Neuronal stem cell (in vitro differentiated cells): ENCODE measurements at regions not wholly inside any gene's neighbourhood (a gene's known extent, or its start where the extent isn't known, plus 50 kb on each side); places are given as distances from the start of the nearest gene placed in this dataset.
A peak's percentile ranks its signal among the peaks of the same experiment; 100 is the strongest.

Experiments
- DNase-seq: peaks from one replicate; pipeline ENCODE4 v3.0.0-alpha.2; 2013; ENCODE audit warnings: low spot score
- H2AFZ ChIP-seq: one replicate; pipeline ENCODE4 v1.6.1; 2013; ENCODE audit warnings: mild to moderate bottlenecking, low read length, inconsistent platforms
- H2AK5ac ChIP-seq: 2 replicates; pipeline ENCODE4 v1.6.1; 2013; ENCODE audit warnings: low read depth, mild to moderate bottlenecking, inconsistent platforms, low read length, moderate library complexity, mixed read lengths
- H2BK120ac ChIP-seq: 2 replicates; pipeline ENCODE4 v1.6.1; 2013; ENCODE audit warnings: low read depth, mild to moderate bottlenecking, inconsistent platforms, low read length, moderate library complexity, mixed read lengths
- H2BK12ac ChIP-seq: one replicate; pipeline ENCODE4 v1.6.1; 2013; ENCODE audit warnings: low read length, inconsistent platforms
- H2BK15ac ChIP-seq: 2 replicates; pipeline ENCODE4 v1.6.1; 2013; ENCODE audit warnings: mild to moderate bottlenecking, low read length, inconsistent platforms, mixed read lengths
- H2BK5ac ChIP-seq: one replicate; pipeline ENCODE4 v1.6.1; 2013; ENCODE audit warnings: inconsistent platforms, mild to moderate bottlenecking, low read length, moderate library complexity
- H3K14ac ChIP-seq: one replicate; pipeline ENCODE4 v1.6.1; 2013; ENCODE audit warnings: low read length, inconsistent platforms
- H3K18ac ChIP-seq: 2 replicates; pipeline ENCODE4 v1.6.1; 2013; ENCODE audit warnings: low read length, inconsistent platforms
- H3K23ac ChIP-seq: 2 replicates; pipeline ENCODE4 v1.6.1; 2013; ENCODE audit warnings: low read depth, mild to moderate bottlenecking, mixed read lengths, low read length, inconsistent platforms; ENCODE audit not compliant: poor library complexity
- H3K27ac ChIP-seq: replicated peaks from 3 replicates; pipeline ENCODE4 v1.5.1; 2013; ENCODE audit warnings: low read length, inconsistent platforms
- H3K27me3 ChIP-seq, 3 experiments: 2 replicates each; pipeline ENCODE4 v1.6.1; 2013; ENCODE audit warnings: low read length in 3 of 3, mild to moderate bottlenecking in 2 of 3, inconsistent platforms in 1 of 3, low read depth in 1 of 3, mixed read lengths in 1 of 3, moderate library complexity in 1 of 3; ENCODE audit not compliant: control insufficient read depth in 3 of 3, insufficient read depth in 3 of 3
- H3K36me3 ChIP-seq, 2 donors: replicated peaks in 1 of 2; 2 replicates each; pipeline ENCODE4 v1.6.1; 2013; ENCODE audit warnings: low read length in 2 of 2; ENCODE audit not compliant: control insufficient read depth in 2 of 2, insufficient read depth in 2 of 2
- H3K4ac ChIP-seq: 2 replicates; pipeline ENCODE4 v1.6.1; 2013; ENCODE audit warnings: inconsistent platforms, mild to moderate bottlenecking, low read length, moderate library complexity
- H3K4me1 ChIP-seq, 2 donors: 1 replicate in 1 of 2; 2 replicates in 1 of 2; pipeline ENCODE4 v1.6.1; 2013; ENCODE audit warnings: low read length in 2 of 2, low read depth in 1 of 2; ENCODE audit not compliant: control insufficient read depth in 2 of 2, insufficient read depth in 1 of 2
- H3K4me2 ChIP-seq: one replicate; pipeline ENCODE4 v1.6.1; 2013; ENCODE audit warnings: mild to moderate bottlenecking, low read length, inconsistent platforms; ENCODE audit not compliant: insufficient read depth, poor library complexity, severe bottlenecking
- H3K4me3 ChIP-seq, 2 donors: 2 replicates each; pipeline ENCODE4 v1.5.1; 2013; ENCODE audit warnings: low read length in 2 of 2, mild to moderate bottlenecking in 2 of 2, inconsistent platforms in 1 of 2, moderate library complexity in 1 of 2
- H3K79me1 ChIP-seq: one replicate; pipeline ENCODE4 v1.6.1; 2013; ENCODE audit warnings: low read depth, mild to moderate bottlenecking, inconsistent platforms, low read length, moderate library complexity
- H3K9ac ChIP-seq: one replicate; pipeline ENCODE4 v1.6.1; 2013; ENCODE audit warnings: mild to moderate bottlenecking, low read depth, low read length, inconsistent platforms; ENCODE audit not compliant: poor library complexity
- H3K9me3 ChIP-seq, 2 donors: replicated peaks in 1 of 2; 2 replicates each; pipeline versions ENCODE3 to v1.6.1; 2013; ENCODE audit warnings: low read length in 2 of 2, mild to moderate bottlenecking in 2 of 2, inconsistent platforms in 1 of 2, low read depth in 1 of 2, mixed read lengths in 1 of 2, moderate library complexity in 1 of 2; ENCODE audit not compliant: control insufficient read depth in 2 of 2, insufficient read depth in 1 of 2
- H4K8ac ChIP-seq: one replicate; pipeline ENCODE4 v1.6.1; 2013; ENCODE audit warnings: low read depth, mild to moderate bottlenecking, inconsistent platforms, low read length, moderate library complexity
- H4K91ac ChIP-seq: one replicate; pipeline ENCODE4 v1.6.1; 2013; ENCODE audit warnings: low read length, low read depth, mild to moderate bottlenecking, inconsistent platforms; ENCODE audit not compliant: poor library complexity
- WGBS, 2 donors: extraction: QIAGEN DNeasy Blood & Tissue Kit; methylation state at CpG; one replicate each; pipeline ENCODE4 v1.1.7; 2013; ENCODE audit warnings: missing lambda C conversion rate in 2 of 2, mixed read lengths in 1 of 2; ENCODE audit not compliant: insufficient read length in 2 of 2, insufficient replicate concordance in 1 of 2; ENCODE audit errors: extremely low coverage in 2 of 2; 5-methylcytosine and 5-hydroxymethylcytosine counted together

DNA sequence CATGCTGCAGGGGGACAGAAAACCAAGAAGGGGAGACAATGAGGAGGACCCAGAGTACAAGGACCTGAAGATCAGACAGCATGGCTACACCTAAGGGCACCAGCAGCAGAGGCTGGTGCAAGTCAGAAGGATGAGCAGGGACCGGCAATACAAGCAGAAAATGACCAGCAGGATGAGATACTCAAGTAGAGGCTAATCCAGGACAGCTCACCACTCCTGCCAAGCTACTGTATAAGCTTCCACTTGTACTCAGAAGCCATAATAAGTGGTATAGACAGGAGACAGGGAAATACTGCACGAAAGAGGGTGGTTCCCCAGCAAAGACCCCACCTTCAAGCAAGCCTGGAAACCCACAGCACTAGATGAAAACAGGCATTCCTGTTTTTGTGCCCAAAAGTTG is 138.7 kb upstream of the ZC3H12C start:
- no CpG with 5 or more reads among the region's 2 CpGs for WGBS, 2 donors
- Histone ChIP-seq H2BK15ac (no peak overlapping the region), H2BK120ac (no peak overlapping the region)

DNA sequence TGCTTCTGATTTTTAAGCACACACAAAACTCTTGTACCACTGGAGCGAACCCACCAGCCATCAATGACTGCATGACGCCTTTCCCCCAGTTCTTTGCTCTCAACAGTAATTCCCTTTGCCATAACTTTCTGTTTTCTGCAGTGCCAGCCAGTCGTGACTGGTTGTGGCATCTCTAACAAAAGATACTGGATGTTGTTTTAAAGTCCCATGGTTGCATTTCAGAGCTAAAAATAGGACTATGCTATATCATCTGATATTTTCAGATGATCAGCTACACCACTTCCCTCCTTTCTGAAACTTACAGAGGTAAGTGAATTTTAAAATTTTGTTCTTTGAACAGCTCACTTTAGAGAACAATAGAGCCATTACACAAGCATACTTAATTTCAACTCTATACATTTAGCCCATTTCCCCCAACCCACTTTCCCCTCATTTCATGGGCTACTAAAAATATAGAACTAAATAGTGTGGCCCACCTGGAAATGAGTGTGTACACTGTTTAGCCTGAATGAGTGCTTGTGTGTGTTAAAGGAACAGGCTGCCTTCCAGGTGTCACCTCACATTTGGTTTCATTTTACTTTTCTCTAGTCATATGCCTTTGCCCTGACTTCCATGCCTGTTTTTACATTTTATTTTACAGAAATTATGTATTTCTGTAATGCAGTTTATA is 136.9 kb upstream of the ZC3H12C start:
- no peaks in the 10 kb centered on the region for H3K36me3 ChIP-seq
- no peak overlapping the region for H2BK120ac ChIP-seq
- no peak overlapping the region for H4K91ac ChIP-seq
- no CpG with 5 or more reads among the region's 3 CpGs for WGBS, 2 donors
- H3K4me2 ChIP-seq: no peak overlapping the region
- H2BK5ac ChIP-seq: no peak overlapping the region
- H3K9ac ChIP-seq: no peak overlapping the region
- H3K23ac ChIP-seq: no peak overlapping the region
- H2AK5ac ChIP-seq: no peak overlapping the region
- no peak overlapping the region for H3K27ac ChIP-seq
- H3K4ac ChIP-seq: no peak overlapping the region
- H3K14ac ChIP-seq: no peak overlapping the region
- no peak overlapping the region for H2BK12ac ChIP-seq
- no peak overlapping the region for H3K18ac ChIP-seq
- H4K8ac ChIP-seq: no peak overlapping the region
- H2BK15ac ChIP-seq: no peak overlapping the region
- no peaks in the 10 kb centered on the region for H3K79me1 ChIP-seq
- peaks cover 0 to 4% of the 10 kb centered on the region in 2 donors for H3K9me3 ChIP-seq
- H3K4me3 ChIP-seq: no peak overlapping the region
- DNase-seq: no peak
- no peaks in the 10 kb centered on the region for H3K27me3 ChIP-seq
- no peak overlapping the region for H2AFZ ChIP-seq
- peaks cover 8 to 11% of the 10 kb centered on the region in 2 donors for H3K4me1 ChIP-seq

More for the DNA sequence above, 138.7 kb upstream of the ZC3H12C start:
- H3K27ac ChIP-seq: no peak overlapping the region
- H3K4me3 ChIP-seq: no peak overlapping the region
- no peak overlapping the region for H2BK12ac ChIP-seq
- H3K27me3 ChIP-seq: no peaks in the 10 kb centered on the region
- H4K91ac ChIP-seq: no peak overlapping the region
- H3K14ac ChIP-seq: no peak overlapping the region
- no peak overlapping the region for H3K9ac ChIP-seq
- peak overlapping the region; percentile 15 for H3K18ac ChIP-seq
- H3K4ac ChIP-seq: no peak overlapping the region
- H3K4me2 ChIP-seq: no peak overlapping the region
- no peak overlapping the region for H3K23ac ChIP-seq
- H3K79me1 ChIP-seq: no peaks in the 10 kb centered on the region
- H3K9me3 ChIP-seq: peaks cover 3 to 12% of the 10 kb centered on the region in 2 donors
- H2BK5ac ChIP-seq: no peak overlapping the region
- no peak for DNase-seq
- no peak overlapping the region for H4K8ac ChIP-seq
- no peak overlapping the region for H2AK5ac ChIP-seq
- H3K36me3 ChIP-seq: no peaks in the 10 kb centered on the region
- H2AFZ ChIP-seq: no peak overlapping the region
- no peaks in the 10 kb centered on the region for H3K4me1 ChIP-seq

DNA sequence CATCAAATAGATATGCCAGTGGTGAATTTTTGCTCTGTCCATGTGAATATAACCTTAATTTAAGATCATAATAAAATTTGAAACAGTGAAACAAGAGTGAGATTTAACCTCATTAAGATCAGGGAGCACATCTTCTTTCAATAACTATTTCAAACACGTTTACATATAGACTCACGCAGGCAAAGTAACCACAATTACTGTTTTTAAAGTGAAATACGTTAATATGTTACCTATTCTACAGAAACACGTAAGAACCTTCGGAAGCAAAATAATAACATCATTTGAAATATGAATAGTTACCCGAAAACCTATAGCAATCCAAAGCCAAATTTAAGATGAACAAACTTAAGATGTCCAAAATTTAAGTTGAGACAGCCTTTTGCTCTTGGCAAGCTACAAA is 136.2 kb upstream of the ZC3H12C start:
- no peak overlapping the region for H3K14ac ChIP-seq
- H3K27me3 ChIP-seq: no peaks in the 10 kb centered on the region
- no peak overlapping the region for H3K4ac ChIP-seq
- no peak overlapping the region for H2AK5ac ChIP-seq
- no peak overlapping the region for H2BK12ac ChIP-seq
- H4K8ac ChIP-seq: no peak overlapping the region
- H3K27ac ChIP-seq: no peak overlapping the region
- no peaks in the 10 kb centered on the region for H3K36me3 ChIP-seq
- no peak overlapping the region for H3K23ac ChIP-seq
- no peak overlapping the region for H3K4me3 ChIP-seq
- H3K9ac ChIP-seq: no peak overlapping the region
- no peak overlapping the region for H2BK15ac ChIP-seq
- peaks cover 8 to 13% of the 10 kb centered on the region in 2 donors for H3K4me1 ChIP-seq
- no peak for DNase-seq
- no peak overlapping the region for H2BK120ac ChIP-seq
- H3K79me1 ChIP-seq: no peaks in the 10 kb centered on the region
- H3K9me3 ChIP-seq: peaks cover 0 to 4% of the 10 kb centered on the region in 2 donors
- no CpG with 5 or more reads among the region's 6 CpGs for WGBS, 2 donors
- no peak overlapping the region for H2BK5ac ChIP-seq
- H3K4me2 ChIP-seq: no peak overlapping the region
- H3K18ac ChIP-seq: no peak overlapping the region
- H2AFZ ChIP-seq: no peak overlapping the region
- no peak overlapping the region for H4K91ac ChIP-seq

DNA sequence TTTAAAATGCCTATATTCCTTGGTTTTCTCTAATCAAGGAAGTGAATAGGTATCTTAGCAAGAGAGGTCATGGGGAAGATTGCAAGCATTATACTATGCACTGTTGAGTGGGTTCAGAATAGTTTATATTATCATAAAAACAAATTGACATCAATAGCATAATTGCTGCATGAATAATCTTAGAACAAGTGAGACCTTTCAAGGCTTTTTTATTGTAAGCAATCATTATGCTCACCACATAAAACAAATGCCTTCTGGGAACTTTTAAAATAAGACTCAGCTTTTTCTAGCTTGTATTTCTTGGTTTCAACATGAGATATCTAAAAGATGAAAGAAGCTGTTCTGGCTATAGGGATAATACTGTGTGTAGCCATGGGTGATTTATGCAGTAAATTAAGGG is 135.6 kb upstream of the ZC3H12C start:
- H2BK15ac ChIP-seq: no peak overlapping the region
- no peak overlapping the region for H2BK5ac ChIP-seq
- H2BK12ac ChIP-seq: no peak overlapping the region
- H3K14ac ChIP-seq: no peak overlapping the region
- peaks cover 0 to 4% (median 0%) of the 10 kb centered on the region in 3 experiments for H3K27me3 ChIP-seq
- no peak overlapping the region for H3K18ac ChIP-seq
- no peak overlapping the region for H3K4me2 ChIP-seq
- H3K4ac ChIP-seq: no peak overlapping the region
- no peak overlapping the region for H4K8ac ChIP-seq
- no peak overlapping the region for H2AK5ac ChIP-seq
- no peak for DNase-seq
- H3K9ac ChIP-seq: no peak overlapping the region
- H3K9me3 ChIP-seq: peaks cover 0 to 4% of the 10 kb centered on the region in 2 donors
- H3K4me3 ChIP-seq: no peak overlapping the region
- no peaks in the 10 kb centered on the region for H3K79me1 ChIP-seq
- no peak overlapping the region for H4K91ac ChIP-seq
- no peak overlapping the region for H2BK120ac ChIP-seq
- H3K4me1 ChIP-seq: peaks cover 8 to 13% of the 10 kb centered on the region in 2 donors
- H3K23ac ChIP-seq: no peak overlapping the region
- no peak overlapping the region for H3K27ac ChIP-seq
- H3K36me3 ChIP-seq: no peaks in the 10 kb centered on the region
- no peak overlapping the region for H2AFZ ChIP-seq
